A549 (cell line): ENCODE measurements at regions not wholly inside any gene's neighbourhood (a gene's known extent, or its start where the extent isn't known, plus 50 kb on each side); places are given as distances from the start of the nearest gene placed in this dataset.

Experiments used
- CHD4 ChIP-seq: fragments of 200-600 bp; sonication (generic); IDR thresholded peaks from 2 replicates; pipeline ENCODE4 v1.6.1; 2016; ENCODE audit warnings: antibody characterized with exemption, mild to moderate bottlenecking, borderline replicate concordance
- EHF ChIP-seq: fragments of 250-450 bp; sonication (Bioruptor Pico); IDR thresholded peaks from 2 replicates; pipeline ENCODE4 v1.5.0; 2020; ENCODE audit warnings: mild to moderate bottlenecking
- EP300 ChIP-seq, 2 experiments: fragments of >200 bp; sonication (Bioruptor Twin); formaldehyde crosslinking; IDR thresholded peaks; 2 replicates in 1 of 2; 3 replicates in 1 of 2; pipeline ENCODE4 v1.6.1; 2016 to 2017
- JUN ChIP-seq, 2 experiments: fragments of >200 bp; sonication (Bioruptor Twin); formaldehyde crosslinking; IDR thresholded peaks; 2 replicates in 1 of 2; 3 replicates in 1 of 2; pipeline ENCODE4 v1.6.1; 2016 to 2017
- NPAS2 ChIP-seq: fragments of 250-450 bp; sonication (Bioruptor Pico); IDR thresholded peaks from 2 replicates; pipeline ENCODE4 v1.8.0; 2022; ENCODE audit warnings: mild to moderate bottlenecking, moderate library complexity, borderline replicate concordance
- POLR2A ChIP-seq: IDR thresholded peaks from 2 replicates; pipeline ENCODE4 v1.6.1; 2012; ENCODE audit warnings: mild to moderate bottlenecking, low read length
- RAD21 ChIP-seq, 2 experiments: fragments of >200 bp in 1 of 2; sonication (Bioruptor Twin) in 1 of 2; formaldehyde crosslinking in 1 of 2; IDR thresholded peaks in 1 of 2; conservative IDR thresholded peaks in 1 of 2; 2 replicates in 1 of 2; 3 replicates in 1 of 2; pipeline ENCODE4 v1.6.1; 2012 to 2018; ENCODE audit warnings: inconsistent platforms in 1 of 2
- RFX5 ChIP-seq: fragments of 450-650 bp; IDR thresholded peaks from 2 replicates; pipeline ENCODE4 v1.7.1; 2014; ENCODE audit warnings: antibody characterized with exemption, mild to moderate bottlenecking, moderate library complexity
- USF2 ChIP-seq: fragments of 450-650 bp; IDR thresholded peaks from 2 replicates; pipeline ENCODE4 v1.6.1; 2014; ENCODE audit warnings: antibody characterized with exemption
- TF ChIP-seq, protein P1 (sequence below): fragments of >200 bp; sonication (Bioruptor Twin); formaldehyde crosslinking; IDR thresholded peaks from 3 replicates; pipeline ENCODE4 v1.5.1; 2016

DNA sequence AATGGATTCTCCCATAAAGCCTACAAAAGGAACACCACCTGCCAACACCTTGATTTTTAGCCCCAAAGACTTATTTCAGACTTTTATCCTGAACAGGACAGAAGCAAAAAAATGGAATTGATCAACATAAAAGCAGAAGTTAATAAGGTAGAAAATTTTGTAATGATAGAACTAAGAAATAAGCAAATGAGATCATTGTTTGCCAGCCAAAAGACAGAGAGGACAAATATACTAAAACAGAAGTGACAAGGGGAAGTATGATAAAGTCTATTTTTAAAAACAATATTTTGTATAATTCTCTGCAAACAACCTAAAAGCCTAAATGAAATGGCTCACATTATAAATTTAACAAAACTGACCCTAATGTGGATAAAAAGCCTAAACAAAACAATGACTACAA lies 110.5 kb upstream of the PRSS3 start:
- TF ChIP-seq, protein P1, sequence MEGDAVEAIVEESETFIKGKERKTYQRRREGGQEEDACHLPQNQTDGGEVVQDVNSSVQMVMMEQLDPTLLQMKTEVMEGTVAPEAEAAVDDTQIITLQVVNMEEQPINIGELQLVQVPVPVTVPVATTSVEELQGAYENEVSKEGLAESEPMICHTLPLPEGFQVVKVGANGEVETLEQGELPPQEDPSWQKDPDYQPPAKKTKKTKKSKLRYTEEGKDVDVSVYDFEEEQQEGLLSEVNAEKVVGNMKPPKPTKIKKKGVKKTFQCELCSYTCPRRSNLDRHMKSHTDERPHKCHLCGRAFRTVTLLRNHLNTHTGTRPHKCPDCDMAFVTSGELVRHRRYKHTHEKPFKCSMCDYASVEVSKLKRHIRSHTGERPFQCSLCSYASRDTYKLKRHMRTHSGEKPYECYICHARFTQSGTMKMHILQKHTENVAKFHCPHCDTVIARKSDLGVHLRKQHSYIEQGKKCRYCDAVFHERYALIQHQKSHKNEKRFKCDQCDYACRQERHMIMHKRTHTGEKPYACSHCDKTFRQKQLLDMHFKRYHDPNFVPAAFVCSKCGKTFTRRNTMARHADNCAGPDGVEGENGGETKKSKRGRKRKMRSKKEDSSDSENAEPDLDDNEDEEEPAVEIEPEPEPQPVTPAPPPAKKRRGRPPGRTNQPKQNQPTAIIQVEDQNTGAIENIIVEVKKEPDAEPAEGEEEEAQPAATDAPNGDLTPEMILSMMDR = no peak
- TF ChIP-seq EHF (CRISPR knock-in tag) (no peak), POLR2A (no peak), NPAS2 (CRISPR knock-in tag) (no peak), RAD21 (conservative IDR thresholded peaks at IDR 0.05 in 1 of 2, IDR thresholded peaks at IDR 0.05 in 1 of 2) (no peak), USF2 (no peak), CHD4 (no peak), JUN (IDR thresholded peaks at IDR 0.05) (no peak), EP300 (IDR thresholded peaks at IDR 0.05) (no peak), RFX5 (no peak)
